Activated CD4-positive, alpha-beta T cell treated with anti-CD3 and anti-CD28 coated beads, Interleukin-2, Interleukin-6, amounts not matched to agents 100 ng/mL and 50 ng/mL, durations not matched to agents 16 hours and 8 hours (primary cell): ENCODE measurements at regions not wholly inside any gene's neighbourhood (a gene's known extent, or its start where the extent isn't known, plus 50 kb on each side); places are given as distances from the start of the nearest gene placed in this dataset.
A peak's percentile ranks its signal among the peaks of the same experiment; 100 is the strongest.
"Not testable (repeated sequence)": the region's sequence is repeated elsewhere in the genome, so short reads cannot be mapped to it uniquely, and the experiment has no call there.

Experiments
- DNase-seq: peaks from one replicate; pipeline ENCODE4 v3.0.0-alpha.2; 2020

DNA sequence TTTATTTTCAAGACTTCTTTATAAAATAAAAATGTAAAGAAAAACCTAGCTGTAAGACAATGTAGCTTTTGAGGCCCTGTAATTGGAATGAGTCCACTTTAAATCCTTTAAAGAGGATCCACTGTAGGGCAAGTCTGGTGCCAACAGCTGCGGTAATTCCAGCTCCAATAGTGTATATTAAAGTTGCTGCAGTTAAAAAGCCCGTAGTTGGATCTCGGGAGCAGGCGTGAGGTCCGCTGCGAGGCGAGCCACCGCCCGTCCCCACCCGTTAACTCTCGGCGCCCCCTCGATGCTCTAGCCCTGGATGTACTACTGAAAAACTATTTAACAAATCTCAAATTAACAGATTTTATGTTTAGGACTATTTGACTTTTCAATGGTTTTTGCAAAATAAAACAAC lies 414.7 kb upstream of the SEMA3C start:
- DNase-seq, result no peak

- DNase-seq, result no peak
Observed at GRCh38 chr7:81333004-81333403, 414.2 kb upstream of the SEMA3C start.

DNA sequence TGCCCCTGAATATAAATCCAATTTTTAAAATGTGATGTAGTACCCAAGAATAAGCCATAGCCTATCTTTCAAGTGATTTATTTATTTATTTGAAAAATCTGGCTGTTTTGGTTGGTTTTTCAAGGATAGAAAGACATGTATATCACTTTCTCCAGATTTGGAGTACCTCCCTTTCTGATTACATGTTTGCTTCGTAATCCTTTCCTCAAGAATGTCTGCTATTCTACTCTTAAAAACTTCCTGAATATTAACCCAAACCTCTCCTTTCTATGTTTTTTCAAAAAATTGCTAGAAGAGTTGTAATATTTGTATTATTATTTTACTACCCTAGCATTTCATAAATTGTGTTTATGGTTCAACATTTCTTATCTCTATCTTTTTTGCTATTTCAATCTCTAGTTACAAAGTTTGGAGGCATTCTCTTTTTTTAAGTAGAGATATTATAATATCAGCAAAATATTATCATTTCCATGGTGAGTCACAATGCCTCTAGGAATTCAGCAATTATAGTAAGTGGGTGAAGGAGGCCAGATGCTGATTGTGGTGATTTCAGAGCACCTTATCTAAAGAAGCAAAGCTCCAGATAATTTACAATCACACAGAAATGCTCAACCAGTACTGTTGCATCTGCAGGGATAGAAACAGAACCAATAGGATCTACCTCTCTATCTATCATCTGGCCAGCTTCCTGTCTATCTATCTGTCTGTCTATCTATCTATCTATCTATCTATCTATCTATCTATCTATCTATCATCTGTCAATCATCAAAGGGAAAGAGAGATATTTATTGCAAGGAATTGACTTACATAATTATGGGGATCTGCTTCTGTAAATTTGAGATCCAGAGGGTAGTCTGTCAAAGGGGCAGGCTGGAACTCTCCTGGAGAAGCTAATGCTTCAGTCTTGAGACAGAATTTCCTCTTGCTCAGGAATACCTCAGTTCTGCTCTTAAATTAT lies 412.5 kb upstream of the SEMA3C start:
- DNase-seq, result no peak

- no peak for DNase-seq
Observed at GRCh38 chr7:81330108-81330507, 411.3 kb upstream of the SEMA3C start.

DNA sequence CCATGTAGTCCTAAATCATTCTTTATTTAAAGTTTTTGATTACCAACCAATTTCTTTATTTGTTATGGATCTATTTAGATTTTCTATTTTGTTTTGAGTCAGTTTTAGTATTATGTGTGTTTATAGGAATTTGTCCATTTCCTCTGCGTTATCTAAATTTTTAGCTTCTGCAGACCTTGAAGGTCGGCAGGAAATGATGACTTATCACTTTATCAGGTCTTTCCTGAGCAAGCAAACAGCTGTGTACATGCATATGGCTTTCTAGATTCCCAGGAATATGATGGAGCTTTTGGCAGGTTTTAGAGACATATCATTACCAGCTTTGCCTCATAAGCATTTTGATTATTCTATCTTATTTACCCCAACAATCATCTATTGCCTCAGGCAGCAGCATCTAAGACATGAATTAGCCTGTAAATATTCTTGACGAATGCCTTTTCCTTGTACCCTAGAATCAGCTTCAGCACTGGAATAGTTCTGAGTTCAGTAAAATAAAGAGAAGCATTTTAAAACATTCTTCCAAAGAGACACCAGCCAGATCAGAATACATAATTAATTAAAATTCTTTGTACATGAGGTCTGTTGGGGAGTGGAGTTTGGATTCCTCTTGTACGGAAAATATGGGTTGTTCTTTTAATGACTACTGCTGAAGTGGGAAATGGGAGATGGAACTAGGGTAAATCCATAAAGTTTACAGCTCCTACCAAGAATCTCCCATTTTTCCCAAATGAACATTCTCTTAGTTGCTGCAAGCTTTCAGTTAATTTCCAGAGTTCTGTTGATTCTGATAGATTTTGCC lies 408.8 kb upstream of the SEMA3C start:
- no peak for DNase-seq

- no peak for DNase-seq
Observed at GRCh38 chr7:81321949-81322348, 403.1 kb upstream of the SEMA3C start.

DNA sequence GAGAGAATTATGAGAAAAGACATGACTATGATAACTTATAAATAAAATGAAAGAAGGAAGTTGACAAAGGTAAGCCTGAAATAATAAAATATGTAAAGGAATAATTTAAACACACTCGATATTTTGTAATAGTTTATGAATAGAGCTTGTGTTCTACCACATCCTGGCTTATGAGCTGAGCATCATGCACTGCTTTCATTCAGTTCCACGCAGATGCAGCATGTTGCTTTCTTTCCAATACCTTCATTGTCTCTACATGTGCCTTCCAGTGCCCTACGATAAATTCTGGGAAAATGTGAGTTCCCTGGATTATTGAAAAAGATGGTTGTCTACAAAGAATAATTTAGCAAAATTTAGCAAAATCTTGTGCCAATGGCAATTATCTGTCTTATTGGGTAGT lies 398.9 kb upstream of the SEMA3C start:
- DNase-seq, result no peak

DNA sequence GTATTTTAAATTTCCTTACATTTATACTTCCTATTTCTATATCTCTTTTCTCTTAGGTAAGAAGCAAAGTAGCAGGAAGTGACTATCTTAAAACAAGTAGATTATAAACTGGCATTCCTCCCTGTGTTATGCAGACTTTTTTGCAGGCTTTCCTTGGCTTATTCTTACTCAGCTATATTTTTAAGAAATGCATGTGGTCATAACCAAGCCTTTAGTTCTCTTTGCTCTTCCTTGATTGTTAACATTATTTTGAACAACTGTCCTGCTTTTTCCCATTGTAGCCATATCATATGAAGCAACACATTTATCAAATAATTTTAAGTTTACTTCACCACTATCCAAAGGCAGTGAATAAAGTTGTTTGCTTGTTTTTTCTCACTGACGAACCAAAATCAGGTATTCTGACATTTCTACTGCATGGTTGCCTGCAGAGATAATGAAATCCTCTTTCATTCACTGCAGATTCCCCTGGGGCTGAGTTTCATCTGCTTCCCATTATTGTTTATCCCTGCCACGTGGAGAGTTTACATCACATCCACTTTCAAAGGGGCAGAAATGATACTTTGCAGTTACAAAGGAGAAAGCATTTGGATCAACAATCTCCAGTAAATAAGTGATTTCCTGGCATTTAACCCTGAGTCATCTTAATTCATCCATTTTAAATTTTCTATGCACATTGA lies 389.9 kb upstream of the SEMA3C start:
- no peak for DNase-seq

- no peak for DNase-seq
Observed at GRCh38 chr7:81301815-81302214, 383.0 kb upstream of the SEMA3C start.

GRCh38 chr7:81300753-81301152 lies 381.9 kb upstream of the SEMA3C start:
- DNase-seq, result no peak

- no peak for DNase-seq
Observed at GRCh38 chr7:81299711-81300110, 380.9 kb upstream of the SEMA3C start.

GRCh38 chr7:81298951-81299666 lies 380.3 kb upstream of the SEMA3C start:
- DNase-seq, result no peak

DNA sequence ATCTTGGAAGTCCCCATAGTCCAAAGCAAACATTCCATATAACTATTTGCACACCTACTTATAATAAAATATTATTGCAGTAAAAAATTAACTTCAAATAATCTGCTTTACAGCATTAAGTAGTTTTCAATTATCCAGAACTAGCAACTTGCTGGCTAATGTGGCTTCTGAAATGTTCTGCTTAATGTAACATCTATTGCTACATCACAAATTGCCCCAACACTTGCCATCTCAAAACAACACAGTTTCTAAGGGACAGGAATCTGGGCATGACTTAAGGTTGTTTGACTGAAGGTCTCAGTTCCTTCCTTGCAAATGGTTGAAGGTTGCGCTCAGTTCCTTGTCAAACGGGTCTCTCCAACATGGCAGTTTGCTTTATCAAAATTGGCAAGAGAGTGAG lies 378.5 kb upstream of the SEMA3C start:
- no peak for DNase-seq

- DNase-seq, result no peak
Observed at GRCh38 chr7:81296726-81297125, 377.9 kb upstream of the SEMA3C start.

GRCh38 chr7:81294897-81295515 lies 376.2 kb upstream of the SEMA3C start:
- no peak for DNase-seq

DNA sequence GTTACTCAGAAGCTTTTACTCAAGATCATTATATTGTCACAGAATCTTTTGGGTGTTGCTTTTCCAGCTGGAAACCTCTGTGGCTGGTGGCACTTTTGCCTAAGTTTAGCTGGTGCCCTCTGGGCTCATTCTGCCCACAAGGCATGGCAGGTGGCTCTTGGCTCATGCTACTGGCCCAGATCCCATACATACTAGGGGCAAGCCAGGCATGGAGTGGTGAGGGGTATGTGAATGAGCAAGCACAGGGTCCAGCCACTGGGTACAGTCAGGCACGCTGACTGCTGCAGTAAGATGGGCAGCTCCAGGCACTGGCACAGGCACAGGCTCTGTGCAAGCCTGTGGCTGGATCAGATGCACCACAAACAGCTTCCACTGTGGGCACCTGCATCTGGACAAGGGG lies 375.0 kb upstream of the SEMA3C start:
- DNase-seq, result no peak

DNA sequence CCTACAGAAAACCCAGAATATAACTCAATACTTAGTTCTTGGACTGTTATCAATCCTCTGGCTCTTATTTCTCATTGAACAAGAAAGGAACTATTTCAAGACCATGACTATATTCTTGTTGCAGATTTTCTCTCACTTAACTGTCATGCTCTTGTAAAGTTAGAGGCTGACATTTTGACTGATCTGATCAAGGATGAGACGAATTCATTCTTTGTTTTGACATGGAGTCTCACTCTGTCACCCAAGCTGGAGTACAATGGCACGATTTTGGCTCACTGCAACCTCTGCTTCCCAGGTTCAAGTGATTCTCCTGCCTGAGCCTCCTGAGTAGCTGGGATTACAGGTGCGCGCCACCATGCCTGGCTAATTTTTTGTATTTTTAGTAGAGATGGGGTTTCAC lies 367.9 kb upstream of the SEMA3C start:
- DNase-seq, result not testable (repeated sequence)

DNA sequence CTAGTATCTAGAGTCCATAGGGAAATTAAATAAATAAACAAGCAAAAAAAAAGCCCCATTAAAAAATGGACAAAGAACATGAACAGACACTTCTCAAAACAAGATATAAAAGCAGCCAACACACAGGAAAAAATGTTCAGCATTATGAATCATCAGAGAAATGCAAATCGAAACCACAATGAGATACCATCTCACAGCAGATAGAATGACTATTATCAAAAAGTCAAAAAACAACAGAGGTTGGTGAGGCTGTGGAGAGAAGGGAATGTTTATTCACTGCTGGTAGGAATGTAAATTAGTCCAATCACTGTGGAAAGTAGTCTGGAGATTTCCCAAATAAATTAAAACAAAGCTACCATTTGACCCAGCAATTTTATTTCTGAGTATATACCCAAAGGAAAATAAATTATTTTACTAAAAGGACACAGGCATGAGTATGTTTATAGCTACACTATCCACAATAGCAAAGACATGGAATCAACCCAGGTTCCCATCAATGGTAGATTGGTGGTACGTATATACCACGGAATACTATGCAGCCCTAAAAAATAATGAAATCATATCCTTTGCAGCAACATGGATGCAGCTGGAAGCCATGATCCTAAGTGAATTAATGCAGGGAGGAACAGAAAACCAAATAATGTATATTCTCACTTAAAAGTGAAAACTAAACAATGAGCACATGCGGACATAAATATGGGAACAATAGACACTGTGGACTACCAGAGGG lies 366.5 kb upstream of the SEMA3C start:
- DNase-seq, result peak; percentile 12

DNA sequence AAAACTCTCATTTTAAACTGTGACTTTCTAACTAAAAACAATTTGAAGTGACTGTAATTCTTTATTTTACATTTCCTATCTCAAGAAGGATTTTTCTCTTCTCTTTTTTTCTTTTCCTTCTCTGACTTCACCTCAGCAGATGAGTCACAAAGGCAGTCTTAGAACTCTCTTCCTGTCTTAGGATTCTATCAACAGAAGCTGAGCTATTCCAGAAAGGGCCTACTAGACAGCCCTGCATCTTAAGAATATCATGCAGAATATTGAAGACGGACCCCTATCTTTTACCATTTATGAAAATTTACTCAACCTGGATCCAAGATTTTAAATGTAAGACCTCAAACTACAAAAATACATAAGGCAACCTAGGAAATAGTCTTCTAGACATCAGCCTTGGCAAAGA lies 365.7 kb upstream of the SEMA3C start:
- no peak for DNase-seq

DNA sequence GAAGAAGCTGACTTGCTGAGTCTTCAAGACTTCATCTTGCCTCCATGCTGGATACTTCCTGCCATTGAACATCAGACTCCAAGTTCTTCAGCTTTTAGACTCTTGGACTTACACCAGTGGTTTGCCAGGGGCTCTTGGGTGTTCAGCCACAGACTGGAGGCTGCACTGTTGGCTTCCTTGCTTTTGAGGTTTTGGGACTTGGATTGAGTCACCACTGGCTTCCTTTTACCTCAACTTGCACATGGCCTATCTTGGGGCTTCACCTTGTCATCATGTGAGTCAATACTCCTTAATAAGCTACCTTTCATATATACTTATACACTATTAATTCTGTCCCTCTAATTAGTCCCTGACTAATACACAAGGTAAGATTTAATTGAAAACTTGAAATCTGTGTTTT lies 361.7 kb upstream of the SEMA3C start:
- no peak for DNase-seq

GRCh38 chr7:81277691-81278090 lies 358.8 kb upstream of the SEMA3C start:
- DNase-seq, result no peak
